ENCODE measurements at regions not wholly inside any gene's neighbourhood (a gene's known extent, or its start where the extent isn't known, plus 50 kb on each side); places are given as distances from the start of the nearest gene placed in this dataset.
A peak's percentile ranks its signal among the peaks of the same experiment; 100 is the strongest.

GRCh38 chr3:107235193-107235927 is 141.9 kb upstream of the CCDC54 start:
- ATAC-seq (peak; percentile 38 to 50 (median 46)), DNase-seq (no peak), FAIRE-seq (no peak)
- Histone ChIP-seq H3K27ac (no peak overlapping the region), H3K4me1 (no peaks in the 10 kb centered on the region), H3K4me3 (peak overlapping the region in 3 of 4 donors; percentile 19 to 47 (median 34)), H3K9me3 (no peaks in the 10 kb centered on the region), H3K27me3 (no peaks in the 10 kb centered on the region), H3K36me3 (no peaks in the 10 kb centered on the region)
- intact Hi-C loops (cut with DNase I) = no loop called here
- WGBS, 2 donors = 28 to 31% methylated on average over 13 of the region's 13 CpGs
- no peak for TF ChIP-seq CTCF (IDR thresholded peaks at IDR 0.05)

GRCh38 chr3:107235928-107236315 is 141.3 kb upstream of the CCDC54 start:
- peak; percentile 76 to 94 (median 90) for ATAC-seq
- Histone ChIP-seq H3K9me3 (no peaks in the 10 kb centered on the region), H3K4me1 (no peaks in the 10 kb centered on the region), H3K36me3 (no peaks in the 10 kb centered on the region), H3K27me3 (no peaks in the 10 kb centered on the region), H3K27ac (peak overlapping the region in 1 of 4 donors; percentile 45), H3K4me3 (peak overlapping the region in 3 of 4 donors; percentile 19 to 47 (median 34))
- peak in 3 of 6 donors; percentile 36 to 57 (median 42) for DNase-seq
- intact Hi-C loops (cut with DNase I) = no loop called here
- 0 to 2% methylated on average over 5 of the region's 5 CpGs for WGBS, 2 donors
- peak; percentile 64 to 80 (median 77) for TF ChIP-seq CTCF (IDR thresholded peaks at IDR 0.05)
- peak; percentile 96 for FAIRE-seq

GRCh38 chr3:107236655-107237337 is 140.4 kb upstream of the CCDC54 start:
- Histone ChIP-seq H3K36me3 (no peaks in the 10 kb centered on the region), H3K27ac (no peak overlapping the region), H3K4me3 (no peak overlapping the region), H3K27me3 (no peaks in the 10 kb centered on the region), H3K9me3 (no peaks in the 10 kb centered on the region), H3K4me1 (no peaks in the 10 kb centered on the region)
- FAIRE-seq (no peak), DNase-seq (no peak), ATAC-seq (no peak)
- WGBS, 2 donors = 74 to 81% methylated on average over 4 of the region's 4 CpGs
- no peak for TF ChIP-seq CTCF (IDR thresholded peaks at IDR 0.05)
- intact Hi-C loops (cut with DNase I) = no loop called here

- TF ChIP-seq CTCF (IDR thresholded peaks at IDR 0.05) = no peak
- Histone ChIP-seq H3K9me3 (no peaks in the 10 kb centered on the region), H3K36me3 (no peaks in the 10 kb centered on the region), H3K27ac (no peak overlapping the region), H3K4me3 (no peak overlapping the region), H3K27me3 (no peaks in the 10 kb centered on the region), H3K4me1 (no peaks in the 10 kb centered on the region)
- ATAC-seq = no peak
- FAIRE-seq = no peak
- DNase-seq = no peak
- WGBS, 2 donors = 67 to 75% methylated on average over 2 of the region's 2 CpGs
- intact Hi-C loops (cut with DNase I) = no loop called here
Measured at GRCh38 chr3:107238787-107239186, 138.5 kb upstream of the CCDC54 start.

GRCh38 chr3:107239703-107240102 is 137.5 kb upstream of the CCDC54 start:
- FAIRE-seq (no peak), ATAC-seq (no peak)

More at GRCh38 chr3:107239703-107240102, 137.5 kb upstream of the CCDC54 start:
- Histone ChIP-seq H3K4me1 (no peaks in the 10 kb centered on the region), H3K36me3 (no peaks in the 10 kb centered on the region), H3K27me3 (no peaks in the 10 kb centered on the region), H3K27ac (no peak overlapping the region), H3K4me3 (no peak overlapping the region), H3K9me3 (no peaks in the 10 kb centered on the region)
- WGBS, 2 donors = 82 to 87% methylated on average over 4 of the region's 4 CpGs
- intact Hi-C loops (cut with DNase I) = no loop called here
- TF ChIP-seq CTCF (IDR thresholded peaks at IDR 0.05) = no peak
- no peak for DNase-seq

Measured in pancreas (tissue), 10 donors.